ENCODE measurements at regions not wholly inside any gene's neighbourhood (a gene's known extent, or its start where the extent isn't known, plus 50 kb on each side); places are given as distances from the start of the nearest gene placed in this dataset.
A peak's percentile ranks its signal among the peaks of the same experiment; 100 is the strongest.

- peak; percentile 3 for DNase-seq
Measured at GRCh38 chr3:68458581-68458980, 473.8 kb downstream of the TAFA4 start.

- no peak for DNase-seq
Measured at GRCh38 chr3:68448510-68449383, 483.6 kb downstream of the TAFA4 start.

- DNase-seq = no peak
Measured at GRCh38 chr3:68447885-68448284, 484.5 kb downstream of the TAFA4 start.

- DNase-seq = no peak
Measured at GRCh38 chr3:68441054-68441453, 491.3 kb downstream of the TAFA4 start.

- peak; percentile 1 for DNase-seq
Measured at GRCh38 chr3:68436619-68437401, 495.5 kb downstream of the TAFA4 start.

- no peak for DNase-seq
Measured at GRCh38 chr3:68428495-68428894, 503.9 kb downstream of the TAFA4 start.

- DNase-seq = no peak
Measured at GRCh38 chr3:68424796-68425460, 507.4 kb downstream of the TAFA4 start.

- DNase-seq = no peak
Measured at GRCh38 chr3:68408626-68409025, 523.7 kb downstream of the TAFA4 start.

- no peak for DNase-seq
Measured at GRCh38 chr3:68403741-68404140, 528.6 kb downstream of the TAFA4 start.

- no peak for DNase-seq
Measured at GRCh38 chr3:68402235-68402918, 530.0 kb downstream of the TAFA4 start.

- DNase-seq = no peak
Measured at GRCh38 chr3:68378631-68379030, 553.7 kb downstream of the TAFA4 start.

- no peak for DNase-seq
Measured at GRCh38 chr3:68373727-68374126, 558.6 kb downstream of the TAFA4 start.

- DNase-seq = no peak
Measured at GRCh38 chr3:68363796-68364195, 568.6 kb downstream of the TAFA4 start.

GRCh38 chr3:68360492-68360891, 571.9 kb downstream of the TAFA4 start:
- peak; percentile 2 for DNase-seq

GRCh38 chr3:68345781-68346180, 586.6 kb downstream of the TAFA4 start:
- DNase-seq = no peak

- DNase-seq = no peak
Measured at GRCh38 chr3:68342426-68342825, 589.9 kb downstream of the TAFA4 start.

GRCh38 chr3:68336042-68336441, 596.3 kb downstream of the TAFA4 start:
- DNase-seq = no peak

GRCh38 chr3:68334367-68334986, 597.9 kb downstream of the TAFA4 start:
- no peak for DNase-seq

- DNase-seq = no peak
Measured at GRCh38 chr3:68328049-68328448, 604.3 kb downstream of the TAFA4 start.

- no peak for DNase-seq
Measured at GRCh38 chr3:68315964-68316363, 616.4 kb downstream of the TAFA4 start.

- no peak for DNase-seq
Measured at GRCh38 chr3:68315546-68315945, 616.8 kb downstream of the TAFA4 start.

- peak; percentile 0 for DNase-seq
Measured at GRCh38 chr3:68306571-68306970, 625.8 kb downstream of the TAFA4 start.

Data from fibroblast of skin of right quadriceps (primary cell).